WTC11 (cell line): ENCODE measurements at regions not wholly inside any gene's neighbourhood (a gene's known extent, or its start where the extent isn't known, plus 50 kb on each side); places are given as distances from the start of the nearest gene placed in this dataset.

Experiments used
- ATAC-seq: fragments of 200-7000 bp; cut with Tn5 transposase; 2 replicates; pipeline ENCODE4 v1.10.0; 2021; ENCODE audit warnings: mild to moderate bottlenecking, moderate library complexity
- CTCF ChIA-PET: fragments of 300-600 bp; sonication (Branson Sonifier 250); formaldehyde crosslinking; loops from one replicate; lab custom pipeline; 2021; ENCODE audit warnings: antibody characterized with exemption; lab: Charles Lee
- POLR2A ChIA-PET: fragments of 350-600 bp; sonication (Branson Sonifier 250); formaldehyde crosslinking; loops from one replicate; lab custom pipeline; 2021; ENCODE audit warnings: antibody characterized with exemption; lab: Charles Lee
- DNase-seq: peaks from one replicate; pipeline ENCODE4 v3.0.0; 2021; ENCODE audit warnings: low spot score
- H3K27ac Mint-ChIP-seq: 2 replicates; pipeline ENCODE4 v1.8.0; 2021; ENCODE audit warnings: mixed read lengths
- H3K27me3 Mint-ChIP-seq: 2 replicates; pipeline ENCODE4 v1.8.0; 2021; ENCODE audit warnings: low read depth, mild to moderate bottlenecking, moderate library complexity, mixed read lengths
- H3K36me3 Mint-ChIP-seq: 2 replicates; pipeline ENCODE4 v1.8.0; 2021; ENCODE audit warnings: mixed read lengths
- H3K4me1 Mint-ChIP-seq: 2 replicates; pipeline ENCODE4 v1.8.0; 2022; ENCODE audit warnings: mixed read lengths
- H3K4me3 Mint-ChIP-seq: 2 replicates; pipeline ENCODE4 v1.8.0; 2021; ENCODE audit warnings: mild to moderate bottlenecking, moderate library complexity, mixed read lengths
- H3K9me3 Mint-ChIP-seq: 2 replicates; pipeline ENCODE4 v1.8.0; 2021; ENCODE audit warnings: mixed read lengths
- CDX4 ChIP-seq: fragments of 250-450 bp; sonication (Bioruptor Pico); IDR thresholded peaks from 2 replicates; pipeline ENCODE4 v1.9.0; 2021; ENCODE audit warnings: moderate library complexity, mild to moderate bottlenecking, inconsistent platforms, borderline replicate concordance
- FOXJ3 ChIP-seq: sonication (generic); formaldehyde crosslinking; IDR thresholded peaks from 2 replicates; pipeline ENCODE4 v1.9.0; 2021; ENCODE audit warnings: missing genetic modification reagents, mild to moderate bottlenecking, borderline replicate concordance
- FOXK1 ChIP-seq: sonication (generic); formaldehyde crosslinking; IDR thresholded peaks from 2 replicates; pipeline ENCODE4 v1.8.0; 2022; ENCODE audit warnings: mild to moderate bottlenecking, moderate library complexity, missing genetic modification reagents
- HMGA2 ChIP-seq: fragments of 250-450 bp; sonication (Bioruptor Pico); IDR thresholded peaks from 2 replicates; pipeline ENCODE4 v1.4.0; 2021; ENCODE audit warnings: mild to moderate bottlenecking, moderate library complexity
- HMGXB4 ChIP-seq: sonication (generic); formaldehyde crosslinking; IDR thresholded peaks from 2 replicates; pipeline ENCODE4 v1.8.1; 2023; ENCODE audit warnings: mild to moderate bottlenecking, moderate library complexity, missing genetic modification reagents
- MXD4 ChIP-seq: fragments of 250-450 bp; sonication (Bioruptor Pico); IDR thresholded peaks from 2 replicates; pipeline ENCODE4 v1.8.0; 2021; ENCODE audit warnings: mild to moderate bottlenecking, moderate library complexity, borderline replicate concordance
- PRRX2 ChIP-seq: fragments of 250-450 bp; sonication (Bioruptor Pico); IDR thresholded peaks from 2 replicates; pipeline ENCODE4 v1.8.0; 2021; ENCODE audit warnings: mild to moderate bottlenecking
- RORB ChIP-seq: fragments of 250-450 bp; sonication (Bioruptor Pico); IDR thresholded peaks from 2 replicates; pipeline ENCODE4 v1.9.0; 2021; ENCODE audit warnings: mild to moderate bottlenecking
- STAT6 ChIP-seq: sonication (generic); formaldehyde crosslinking; conservative IDR thresholded peaks from 2 replicates; pipeline ENCODE4 v1.8.1; 2023; ENCODE audit warnings: mild to moderate bottlenecking, low read depth, missing genetic modification reagents, moderate library complexity
- TEAD4 ChIP-seq: sonication (generic); formaldehyde crosslinking; IDR thresholded peaks from 2 replicates; pipeline ENCODE4 v1.8.0; 2022; ENCODE audit warnings: mild to moderate bottlenecking, missing genetic modification reagents
- USF1 ChIP-seq: sonication (generic); formaldehyde crosslinking; IDR thresholded peaks from 2 replicates; pipeline ENCODE4 v1.8.0; 2022; ENCODE audit warnings: mild to moderate bottlenecking, missing genetic modification reagents
- ZNF121 ChIP-seq: sonication (generic); formaldehyde crosslinking; IDR thresholded peaks from 2 replicates; pipeline ENCODE4 v1.8.0; 2023; ENCODE audit warnings: missing genetic modification reagents
- ZNF281 ChIP-seq: sonication (generic); formaldehyde crosslinking; IDR thresholded peaks from 2 replicates; pipeline ENCODE4 v1.8.0; 2023; ENCODE audit warnings: mild to moderate bottlenecking, missing genetic modification reagents
- ZNF425 ChIP-seq: fragments of 250-450 bp; sonication (Bioruptor Pico); conservative IDR thresholded peaks from 2 replicates; pipeline ENCODE4 v1.9.0; 2021; ENCODE audit warnings: mild to moderate bottlenecking
- ZNF512 ChIP-seq: sonication (generic); formaldehyde crosslinking; IDR thresholded peaks from 2 replicates; pipeline ENCODE4 v1.8.1; 2022; ENCODE audit warnings: missing genetic modification reagents, borderline replicate concordance

GRCh38 chr5:4372481-4372880 is 767.6 kb upstream of the ADAMTS16 start:
- H3K36me3 Mint-ChIP-seq = no peaks in the 10 kb centered on the region
- H3K4me3 Mint-ChIP-seq = no peak overlapping the region
- H3K27me3 Mint-ChIP-seq = no peaks in the 10 kb centered on the region; the same call in 1 of the 2 replicates
- TF ChIP-seq ZNF281 (no peak), MXD4 (CRISPR knock-in tag) (no peak), ZNF121 (CRISPR knock-in tag) (no peak), HMGA2 (CRISPR knock-in tag) (no peak), STAT6 (CRISPR knock-in tag) (no peak), ZNF425 (CRISPR knock-in tag) (no peak), PRRX2 (CRISPR knock-in tag) (no peak), USF1 (CRISPR knock-in tag) (no peak), HMGXB4 (no peak), CDX4 (CRISPR knock-in tag) (no peak), RORB (no peak)
- peaks cover 2% of the 10 kb centered on the region; the same call in 1 of the 2 replicates for H3K4me1 Mint-ChIP-seq
- POLR2A ChIA-PET = no interaction called here
- no peak for ATAC-seq
- no peaks in the 10 kb centered on the region for H3K9me3 Mint-ChIP-seq
- CTCF ChIA-PET = interaction anchor here (0.9 kb wide), 1 partner anchor 39 kb away, joined by 3 read pairs; no protein-coding TSS in a partner anchor
- DNase-seq = no peak
- H3K27ac Mint-ChIP-seq = no peak overlapping the region

GRCh38 chr5:4373051-4373820 is 766.9 kb upstream of the ADAMTS16 start:
- ATAC-seq (no peak), DNase-seq (no peak)
- CTCF ChIA-PET = interaction anchor here (0.9 kb wide), 1 partner anchor 38 kb away, joined by 3 read pairs; no protein-coding TSS in a partner anchor
- no peaks in the 10 kb centered on the region for H3K9me3 Mint-ChIP-seq
- no peak overlapping the region for H3K4me3 Mint-ChIP-seq
- no peak overlapping the region for H3K27ac Mint-ChIP-seq
- H3K4me1 Mint-ChIP-seq = peaks cover 2% of the 10 kb centered on the region; the same call in 1 of the 2 replicates
- no peaks in the 10 kb centered on the region; the same call in 1 of the 2 replicates for H3K27me3 Mint-ChIP-seq
- POLR2A ChIA-PET = no interaction called here
- no peaks in the 10 kb centered on the region for H3K36me3 Mint-ChIP-seq
- TF ChIP-seq STAT6 (CRISPR knock-in tag) (no peak), TEAD4 (CRISPR knock-in tag) (no peak), FOXK1 (no peak), ZNF512 (CRISPR knock-in tag) (no peak), PRRX2 (CRISPR knock-in tag) (no peak), CDX4 (CRISPR knock-in tag) (no peak), FOXJ3 (no peak)
